ENCODE measurements at regions not wholly inside any gene's neighbourhood (a gene's known extent, or its start where the extent isn't known, plus 50 kb on each side); places are given as distances from the start of the nearest gene placed in this dataset.

DNA sequence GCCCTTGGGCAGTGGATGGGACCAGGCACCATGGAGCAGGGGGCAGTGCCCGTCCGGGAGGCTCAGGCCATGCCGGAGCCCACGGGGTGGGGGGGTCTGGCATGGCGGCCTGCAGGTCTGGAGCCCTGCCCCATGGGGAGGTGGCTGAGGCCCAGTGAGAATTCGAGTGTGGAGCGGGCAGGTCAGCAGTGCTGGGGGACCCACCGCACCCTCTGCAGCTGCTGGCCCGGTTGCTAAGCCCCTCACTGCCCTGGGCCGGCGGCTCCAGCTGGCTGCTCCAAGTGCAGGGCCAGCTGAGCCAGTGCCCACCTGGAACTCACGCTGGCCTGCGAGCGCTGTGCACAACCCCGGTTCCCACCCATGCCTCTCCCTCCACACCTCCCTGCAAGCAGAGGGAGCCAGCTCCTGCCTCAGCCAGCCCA, 1157.9 kb upstream of the ADGRL3 start:
- H3K9me3 ChIP-seq (ENCODE audit: low read length), result no peaks in the 10 kb centered on the region
- no peak overlapping the region for H2AFZ ChIP-seq (ENCODE audit: low read length)
- no peaks in the 10 kb centered on the region for H4K20me1 ChIP-seq (ENCODE audit: insufficient read depth, low read length)
- no peak for DNase-seq (ENCODE audit: low spot score)
- H3K4me2 ChIP-seq (ENCODE audit: low read depth, low read length), result no peak overlapping the region
- no peaks in the 10 kb centered on the region for H3K36me3 ChIP-seq (replicated peaks in 1 of 2; ENCODE audit: control insufficient read depth in 1 of 2, insufficient read depth in 2 of 2, low read length in 2 of 2)
- ATAC-seq, result no peak
- no CpG with 5 or more reads among the region's 15 CpGs for WGBS (ENCODE audit: low lambda C conversion rate)
- H3K9ac ChIP-seq (ENCODE audit: insufficient read depth, low read depth, low read length), result no peak overlapping the region
- no TSS peak for BruUV-seq (replicated peaks)
- ChIA-PET CTCF (ENCODE audit: low intra/inter-chr PET ratio, low total read pairs) (no interaction called here), POLR2A (no interaction called here)
- H3K4me1 ChIP-seq (ENCODE audit: insufficient read depth, low read length), result no peaks in the 10 kb centered on the region
- no peaks in the 10 kb centered on the region for H3K27me3 ChIP-seq (ENCODE audit: control insufficient read depth in 1 of 2, insufficient read depth in 2 of 2, low read length in 2 of 2)
- no peaks in the 10 kb centered on the region for H3K79me2 ChIP-seq (ENCODE audit: insufficient read depth, low read length)
- H3K4me3 ChIP-seq (replicated peaks in 1 of 3; ENCODE audit: insufficient read depth in 1 of 3, low read depth in 2 of 3, low read length in 3 of 3), result no peak overlapping the region
- in situ Hi-C loops (cut with HindIII; ENCODE audit: extremely low pct_ligation_motif_present, low pct_unique_long_range_greater_than_20kb), result no loop called here
- intact Hi-C loops (cut with micrococcal nuclease; ENCODE audit: unreplicated experiment), result no loop called here
- no peak overlapping the region for H3K27ac ChIP-seq (ENCODE audit: extremely low read length, insufficient read depth, low read length)
- no peak for FAIRE-seq
- no peak for TF ChIP-seq AHDC1 (CRISPR knock-in tag; IDR thresholded peaks at IDR 0.05; ENCODE audit: borderline replicate concordance)
- TF ChIP-seq ZNF276 (CRISPR knock-in tag; IDR thresholded peaks at IDR 0.05; ENCODE audit: low read depth), result no peak
- TF ChIP-seq ZBTB14 (CRISPR knock-in tag; IDR thresholded peaks at IDR 0.05), result no peak
- TF ChIP-seq ZNF549 (CRISPR knock-in tag; IDR thresholded peaks at IDR 0.05), result no peak
- no peak for TF ChIP-seq ZBTB21 (CRISPR knock-in tag; IDR thresholded peaks at IDR 0.05)
- no peak for TF ChIP-seq ZFP36L2 (CRISPR knock-in tag; IDR thresholded peaks at IDR 0.05)
- no peak for TF ChIP-seq IKZF1 (IDR thresholded peaks at IDR 0.05)
- no peak for TF ChIP-seq BCLAF1 (IDR thresholded peaks at IDR 0.05)
- TF ChIP-seq NPAS2 (CRISPR knock-in tag; IDR thresholded peaks at IDR 0.05; ENCODE audit: borderline replicate concordance), result no peak
- TF ChIP-seq, protein P1, sequence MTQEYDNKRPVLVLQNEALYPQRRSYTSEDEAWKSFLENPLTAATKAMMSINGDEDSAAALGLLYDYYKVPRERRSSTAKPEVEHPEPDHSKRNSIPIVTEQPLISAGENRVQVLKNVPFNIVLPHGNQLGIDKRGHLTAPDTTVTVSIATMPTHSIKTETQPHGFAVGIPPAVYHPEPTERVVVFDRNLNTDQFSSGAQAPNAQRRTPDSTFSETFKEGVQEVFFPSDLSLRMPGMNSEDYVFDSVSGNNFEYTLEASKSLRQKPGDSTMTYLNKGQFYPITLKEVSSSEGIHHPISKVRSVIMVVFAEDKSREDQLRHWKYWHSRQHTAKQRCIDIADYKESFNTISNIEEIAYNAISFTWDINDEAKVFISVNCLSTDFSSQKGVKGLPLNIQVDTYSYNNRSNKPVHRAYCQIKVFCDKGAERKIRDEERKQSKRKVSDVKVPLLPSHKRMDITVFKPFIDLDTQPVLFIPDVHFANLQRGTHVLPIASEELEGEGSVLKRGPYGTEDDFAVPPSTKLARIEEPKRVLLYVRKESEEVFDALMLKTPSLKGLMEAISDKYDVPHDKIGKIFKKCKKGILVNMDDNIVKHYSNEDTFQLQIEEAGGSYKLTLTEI (CRISPR knock-in tag; conservative IDR thresholded peaks at IDR 0.05), result no peak
- no peak for TF ChIP-seq ZNF598 (CRISPR knock-in tag; IDR thresholded peaks at IDR 0.05; ENCODE audit: borderline replicate concordance)
- no peak for TF ChIP-seq NAIF1 (CRISPR knock-in tag; IDR thresholded peaks at IDR 0.05; ENCODE audit: borderline replicate concordance)
